K562 (cell line): ENCODE measurements at regions not wholly inside any gene's neighbourhood (a gene's known extent, or its start where the extent isn't known, plus 50 kb on each side); places are given as distances from the start of the nearest gene placed in this dataset.
"Not testable (repeated sequence)": the region's sequence is repeated elsewhere in the genome, so short reads cannot be mapped to it uniquely, and the experiment has no call there.

Source experiments
- CBX3 ChIP-seq, 2 experiments: IDR thresholded peaks; 1 replicate in 1 of 2; 2 replicates in 1 of 2; pipeline ENCODE4 v1.6.1; 2012; ENCODE audit warnings: inconsistent platforms in 2 of 2, low read length in 2 of 2, borderline replicate concordance in 1 of 2, control low read depth in 1 of 2
- CTCF ChIP-seq, 3 experiments: IDR thresholded peaks in 2 of 3; conservative IDR thresholded peaks in 1 of 3; 2 replicates each; pipeline ENCODE4 v1.5.1; 2011 to 2012; ENCODE audit warnings: low read length in 3 of 3, mild to moderate bottlenecking in 3 of 3, control low read depth in 2 of 3, improper control_type of control experiment in 1 of 3, inconsistent platforms in 1 of 3, low read depth in 1 of 3, mixed read lengths in 1 of 3, moderate library complexity in 1 of 3; ENCODE audit not compliant: insufficient read depth in 2 of 3
- HDAC6 ChIP-seq: IDR thresholded peaks from 2 replicates; pipeline ENCODE4 v1.6.1; 2012; ENCODE audit warnings: low read depth, mild to moderate bottlenecking, control low read depth, inconsistent platforms, low read length, moderate library complexity
- RBFOX2 ChIP-seq: fragments of 200-400 bp; formaldehyde crosslinking; IDR thresholded peaks from 2 replicates; pipeline ENCODE4 v1.6.1; 2017; ENCODE audit warnings: low read depth, mild to moderate bottlenecking, low read length, moderate library complexity
- TFE3 ChIP-seq: fragments of 450-650 bp; formaldehyde crosslinking; IDR thresholded peaks from 2 replicates; pipeline ENCODE4 v1.4.0; 2020; ENCODE audit warnings: mild to moderate bottlenecking, mixed read lengths
- ZFX ChIP-seq: sonication (generic); formaldehyde crosslinking; IDR thresholded peaks from 2 replicates; pipeline ENCODE4 v1.8.0; 2022; ENCODE audit warnings: mild to moderate bottlenecking, missing genetic modification reagents, moderate library complexity

GRCh38 chr18:10175333-10175732 lies 261.5 kb downstream of the VAPA start:
- TF ChIP-seq HDAC6; TFE3 (CRISPR knock-in tag); ZFX (CRISPR knock-in tag); CBX3 (IDR thresholded peaks at IDR 0.05; ENCODE audit: borderline replicate concordance in 1 of 2, low read length in 2 of 2); RBFOX2; CTCF (IDR thresholded peaks at IDR 0.05 in 2 of 3, conservative IDR thresholded peaks at IDR 0.05 in 1 of 3; ENCODE audit: insufficient read depth in 2 of 3, low read depth in 1 of 3, low read length in 3 of 3): not testable (repeated sequence)
